Upper lobe of left lung (tissue), 6 donors: ENCODE measurements at regions not wholly inside any gene's neighbourhood (a gene's known extent, or its start where the extent isn't known, plus 50 kb on each side); places are given as distances from the start of the nearest gene placed in this dataset.

Experiments used
- ATAC-seq, 2 donors: fragments of 200-7000 bp; cut with Tn5 transposase; one replicate each; pipeline ENCODE4 v1.9.1; 2022; ENCODE audit warnings: mild to moderate bottlenecking in 2 of 2, moderate library complexity in 2 of 2; ENCODE audit not compliant: low FRiP score in 2 of 2
- DNase-seq, 2 donors: peaks; one replicate each; pipeline ENCODE4 v3.0.0-alpha.2; 2019 to 2020
- H3K27ac ChIP-seq, 4 donors: fragments of 200-600 bp; sonication (generic); one replicate each; pipeline ENCODE4 v1.5.1; 2016 to 2019
- H3K27me3 ChIP-seq, 4 donors: fragments of 200-600 bp; sonication (generic); one replicate each; pipeline ENCODE4 v1.5.1; 2017 to 2019
- H3K36me3 ChIP-seq, 4 donors: fragments of 200-600 bp; sonication (generic); one replicate each; pipeline ENCODE4 v1.5.1; 2016 to 2019
- H3K4me1 ChIP-seq, 4 donors: fragments of 200-600 bp; sonication (generic); one replicate each; pipeline ENCODE4 v1.5.1; 2018 to 2019
- H3K4me3 ChIP-seq, 4 donors: fragments of 200-600 bp; sonication (generic); one replicate each; pipeline ENCODE4 v1.5.1; 2017 to 2019; ENCODE audit warnings: mild to moderate bottlenecking in 2 of 4, moderate library complexity in 1 of 4
- H3K9me3 ChIP-seq, 4 donors: fragments of 200-600 bp; sonication (generic); one replicate each; pipeline ENCODE4 v1.5.1; 2018 to 2019
- EP300 ChIP-seq, 4 donors: sonication (generic); formaldehyde crosslinking; IDR thresholded peaks; one replicate each; pipeline ENCODE4 v1.5.1; 2017; ENCODE audit warnings: antibody characterized with exemption in 4 of 4, control low read depth in 2 of 4
- POLR2A ChIP-seq, 4 donors: fragments of 450-650 bp; IDR thresholded peaks; one replicate each; pipeline ENCODE4 v1.5.1; 2016 to 2017; ENCODE audit warnings: antibody characterized with exemption in 4 of 4, mild to moderate bottlenecking in 2 of 4
- POLR2AphosphoS5 ChIP-seq, 2 donors: sonication (generic); formaldehyde crosslinking; IDR thresholded peaks; one replicate each; pipeline ENCODE4 v1.5.1; 2017; ENCODE audit warnings: antibody characterized with exemption in 2 of 2
- WGBS, 2 donors: methylation state at CpG; one replicate each; pipeline ENCODE4 v1.1.5; 2017 to 2018; 5-methylcytosine and 5-hydroxymethylcytosine counted together
- TF ChIP-seq, protein P1 (sequence below), 6 experiments: fragments of 450-650 bp in 4 of 6; fragments of 200-600 bp in 2 of 6; sonication (generic) in 2 of 6; IDR thresholded peaks; one replicate each; pipeline ENCODE4 v1.5.1; 2016 to 2019; ENCODE audit warnings: antibody characterized with exemption in 6 of 6
- donor health status: DM: no; HTN: no; CAD: no; lungs with moderate emphysema.
- donor health status: DM: no; HTN: yes; CAD: no; lungs with severe emphysema.

DNA sequence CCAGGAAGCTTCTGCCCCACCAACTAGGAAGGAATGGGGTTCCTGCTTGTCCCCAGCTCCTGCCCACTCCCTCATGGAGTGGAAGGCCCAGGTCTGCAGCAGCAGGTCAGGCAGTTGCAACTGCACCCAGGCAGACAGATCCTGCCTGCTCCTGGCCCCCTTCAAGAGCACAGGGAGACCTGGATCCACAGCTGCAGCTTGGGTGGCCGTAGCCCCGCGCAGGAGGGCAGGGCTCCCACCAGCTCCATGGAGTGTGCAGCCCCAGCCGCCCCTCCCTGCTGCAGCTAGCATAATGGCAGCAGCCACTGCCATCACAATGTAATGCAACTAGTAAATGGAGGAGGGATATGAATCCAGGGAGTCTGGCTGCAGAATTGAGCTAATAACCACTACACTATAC lies 187.5 kb upstream of the PLET1 start:
- WGBS, 2 donors: 77 to 90% methylated on average over 1 to 3 of the region's 4 CpGs
- H3K4me3 ChIP-seq: no peak overlapping the region
- no peak overlapping the region for H3K27ac ChIP-seq
- no peaks in the 10 kb centered on the region for H3K27me3 ChIP-seq
- DNase-seq (peak in 1 of 2 donors; percentile 52), ATAC-seq (no peak)
- no peak for TF ChIP-seq EP300 (IDR thresholded peaks at IDR 0.05)
- TF ChIP-seq POLR2AphosphoS5 (IDR thresholded peaks at IDR 0.05): no peak
- TF ChIP-seq POLR2A (IDR thresholded peaks at IDR 0.05): no peak
- TF ChIP-seq, protein P1, sequence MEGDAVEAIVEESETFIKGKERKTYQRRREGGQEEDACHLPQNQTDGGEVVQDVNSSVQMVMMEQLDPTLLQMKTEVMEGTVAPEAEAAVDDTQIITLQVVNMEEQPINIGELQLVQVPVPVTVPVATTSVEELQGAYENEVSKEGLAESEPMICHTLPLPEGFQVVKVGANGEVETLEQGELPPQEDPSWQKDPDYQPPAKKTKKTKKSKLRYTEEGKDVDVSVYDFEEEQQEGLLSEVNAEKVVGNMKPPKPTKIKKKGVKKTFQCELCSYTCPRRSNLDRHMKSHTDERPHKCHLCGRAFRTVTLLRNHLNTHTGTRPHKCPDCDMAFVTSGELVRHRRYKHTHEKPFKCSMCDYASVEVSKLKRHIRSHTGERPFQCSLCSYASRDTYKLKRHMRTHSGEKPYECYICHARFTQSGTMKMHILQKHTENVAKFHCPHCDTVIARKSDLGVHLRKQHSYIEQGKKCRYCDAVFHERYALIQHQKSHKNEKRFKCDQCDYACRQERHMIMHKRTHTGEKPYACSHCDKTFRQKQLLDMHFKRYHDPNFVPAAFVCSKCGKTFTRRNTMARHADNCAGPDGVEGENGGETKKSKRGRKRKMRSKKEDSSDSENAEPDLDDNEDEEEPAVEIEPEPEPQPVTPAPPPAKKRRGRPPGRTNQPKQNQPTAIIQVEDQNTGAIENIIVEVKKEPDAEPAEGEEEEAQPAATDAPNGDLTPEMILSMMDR (IDR thresholded peaks at IDR 0.05): no peak
- no peaks in the 10 kb centered on the region for H3K36me3 ChIP-seq
- H3K9me3 ChIP-seq: peaks cover 0 to 9% (median 0%) of the 10 kb centered on the region in 4 donors
- no peaks in the 10 kb centered on the region for H3K4me1 ChIP-seq

DNA sequence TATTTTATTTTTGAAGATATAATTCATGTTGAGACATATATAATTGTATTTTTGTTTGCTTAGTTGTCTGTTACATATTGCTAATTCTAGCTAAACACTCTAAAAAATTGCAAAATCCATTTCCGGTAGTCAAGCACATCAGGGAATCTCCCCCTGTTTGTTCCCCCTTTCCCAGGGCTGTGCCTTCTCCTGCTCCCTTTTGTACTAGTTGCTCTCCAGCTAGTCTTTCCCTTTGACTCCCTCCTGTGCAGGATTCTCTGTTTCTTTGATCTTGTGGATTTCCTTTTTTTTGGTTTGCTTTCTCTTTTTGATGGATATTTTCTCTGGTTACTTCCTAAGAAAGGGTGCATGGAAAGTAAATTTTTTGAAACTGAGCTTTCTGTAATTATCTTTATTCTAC lies 188.1 kb upstream of the PLET1 start:
- Histone ChIP-seq H3K27ac (no peak overlapping the region), H3K4me1 (no peaks in the 10 kb centered on the region), H3K36me3 (no peaks in the 10 kb centered on the region), H3K9me3 (peaks cover 0 to 9% (median 0%) of the 10 kb centered on the region in 4 donors), H3K4me3 (no peak overlapping the region), H3K27me3 (no peaks in the 10 kb centered on the region)
- no peak for ATAC-seq
- DNase-seq: no peak
- WGBS, 2 donors: 41 to 66% methylated on average over 1 of the region's 1 CpG
- TF ChIP-seq, protein P1 (IDR thresholded peaks at IDR 0.05): no peak
- no peak for TF ChIP-seq EP300 (IDR thresholded peaks at IDR 0.05)
- TF ChIP-seq POLR2AphosphoS5 (IDR thresholded peaks at IDR 0.05): no peak
- TF ChIP-seq POLR2A (IDR thresholded peaks at IDR 0.05): no peak

DNA sequence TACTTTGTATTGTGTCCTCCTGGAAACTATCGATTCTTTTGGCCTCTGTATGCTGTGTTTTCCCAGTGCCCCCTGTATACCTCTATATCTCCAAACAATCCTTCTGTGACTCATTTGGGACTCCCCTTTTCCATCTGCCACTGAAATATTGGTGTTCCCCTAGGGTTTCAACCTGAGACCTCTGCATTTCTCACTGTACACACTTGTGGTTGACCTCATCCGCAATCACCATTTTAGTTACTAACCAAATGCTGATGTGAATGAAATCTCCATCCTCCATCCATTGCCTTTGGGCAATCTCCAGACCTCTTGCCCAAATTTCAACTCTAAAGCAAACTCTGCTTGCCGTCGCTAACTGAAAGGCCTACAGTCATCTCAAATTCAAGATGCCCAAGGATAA lies 190.6 kb upstream of the PLET1 start:
- ATAC-seq (no peak), DNase-seq (no peak)
- no peak overlapping the region for H3K4me3 ChIP-seq
- H3K36me3 ChIP-seq: no peaks in the 10 kb centered on the region
- no peaks in the 10 kb centered on the region for H3K27me3 ChIP-seq
- no peak overlapping the region for H3K27ac ChIP-seq
- H3K4me1 ChIP-seq: no peaks in the 10 kb centered on the region
- TF ChIP-seq EP300 (IDR thresholded peaks at IDR 0.05): no peak
- TF ChIP-seq POLR2AphosphoS5 (IDR thresholded peaks at IDR 0.05): no peak
- TF ChIP-seq POLR2A (IDR thresholded peaks at IDR 0.05): no peak
- TF ChIP-seq, protein P1 (IDR thresholded peaks at IDR 0.05): no peak
- 93 to 98% methylated on average over 4 of the region's 4 CpGs for WGBS, 2 donors
- H3K9me3 ChIP-seq: no peaks in the 10 kb centered on the region

DNA sequence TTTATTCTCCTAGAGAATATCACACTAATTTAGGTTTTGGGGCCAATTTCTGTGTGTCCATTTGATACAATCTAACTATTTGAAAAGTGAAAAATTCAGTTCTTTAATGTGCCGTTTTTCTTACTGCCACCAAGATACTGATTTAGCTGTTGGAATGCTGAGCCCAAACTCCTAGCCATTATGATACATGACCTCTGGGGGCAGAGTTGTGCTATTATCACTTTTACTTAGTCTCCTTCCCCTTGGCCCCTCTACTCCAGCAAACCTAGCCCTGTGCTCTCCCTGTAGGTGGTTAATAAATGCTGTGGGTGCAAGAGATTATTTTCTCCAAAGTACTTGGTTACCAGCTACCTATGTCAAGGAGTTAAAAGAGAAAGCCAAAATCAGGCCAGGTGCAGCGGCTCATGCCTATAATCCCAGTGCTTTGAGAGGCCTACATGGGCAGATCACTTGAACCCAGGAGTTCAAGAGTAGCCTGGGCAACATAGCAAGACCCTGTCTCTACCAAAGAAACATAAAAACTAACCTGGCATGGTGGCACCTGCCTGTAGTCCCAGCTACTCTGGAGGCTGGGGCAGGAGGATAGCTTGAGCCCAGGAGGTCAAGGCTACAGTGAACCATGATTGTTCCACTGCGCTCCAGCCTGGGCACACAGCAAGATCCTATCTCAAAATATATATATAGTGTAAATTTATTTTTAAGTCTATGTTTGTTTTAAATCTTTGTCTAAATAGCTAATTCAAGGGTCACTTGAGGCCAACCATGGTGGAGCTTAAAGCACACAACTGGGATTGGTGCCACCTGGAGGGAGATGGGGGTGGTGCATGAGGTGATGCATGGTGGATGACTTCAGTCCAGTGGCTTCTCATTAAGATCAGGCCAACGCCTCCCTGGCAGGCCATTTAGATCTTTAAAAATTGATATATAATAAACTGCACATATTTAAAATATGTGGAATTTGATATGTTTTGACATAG lies 193.2 kb upstream of the PLET1 start:
- no peaks in the 10 kb centered on the region for H3K9me3 ChIP-seq
- no peak for TF ChIP-seq POLR2A (IDR thresholded peaks at IDR 0.05)
- TF ChIP-seq, protein P1 (IDR thresholded peaks at IDR 0.05): peak in 4 of 6 experiments; percentile 18 to 36 (median 27)
- H3K27ac ChIP-seq: no peak overlapping the region
- H3K4me3 ChIP-seq: no peak overlapping the region
- 85 to 90% methylated on average over 4 of the region's 4 CpGs for WGBS, 2 donors
- ATAC-seq (no peak), DNase-seq (peak in 1 of 2 donors; percentile 62)
- no peaks in the 10 kb centered on the region for H3K4me1 ChIP-seq
- H3K36me3 ChIP-seq: no peaks in the 10 kb centered on the region
- H3K27me3 ChIP-seq: no peaks in the 10 kb centered on the region
